SIG-M5 (cell line): ENCODE measurements at regions not wholly inside any gene's neighbourhood (a gene's known extent, or its start where the extent isn't known, plus 50 kb on each side); places are given as distances from the start of the nearest gene placed in this dataset.
"Not testable (repeated sequence)": the region's sequence is repeated elsewhere in the genome, so short reads cannot be mapped to it uniquely, and the experiment has no call there.

ENCODE experiments used
- DNase-seq: peaks from one replicate; lab custom pipeline; 2025; lab: John Stamatoyannopoulos, UW

GRCh38 chr1:31510853-31511789 is 65.2 kb upstream of the TINAGL1 start:
- DNase-seq, result no peak

GRCh38 chr1:31511848-31512615 is 64.3 kb upstream of the TINAGL1 start:
- no peak for DNase-seq

- DNase-seq, result no peak
These were observed 62.2 kb upstream of the TINAGL1 start for GRCh38 chr1:31514117-31514516.

GRCh38 chr1:31515056-31515775 is 61.1 kb upstream of the TINAGL1 start:
- no peak for DNase-seq

- no peak for DNase-seq
These were observed 60.4 kb upstream of the TINAGL1 start for GRCh38 chr1:31515936-31516335.

GRCh38 chr1:31517301-31517700 is 59.0 kb upstream of the TINAGL1 start:
- no peak for DNase-seq

- DNase-seq, result not testable (repeated sequence)
These were observed 58.3 kb upstream of the TINAGL1 start for GRCh38 chr1:31517986-31518385.

GRCh38 chr1:31521761-31522555 is 54.4 kb upstream of the TINAGL1 start:
- no peak for DNase-seq

GRCh38 chr1:31522556-31522845 is 53.8 kb upstream of the TINAGL1 start:
- no peak for DNase-seq

GRCh38 chr1:31523012-31523411 is 53.3 kb upstream of the TINAGL1 start:
- DNase-seq, result no peak

- peak; percentile 48 for DNase-seq
These were observed 52.5 kb upstream of the TINAGL1 start for GRCh38 chr1:31523769-31524168.

- peak; percentile 79 for DNase-seq
These were observed 52.0 kb upstream of the TINAGL1 start for GRCh38 chr1:31524186-31524901.
